ENCODE measurements at regions not wholly inside any gene's neighbourhood (a gene's known extent, or its start where the extent isn't known, plus 50 kb on each side); places are given as distances from the start of the nearest gene placed in this dataset.

DNA sequence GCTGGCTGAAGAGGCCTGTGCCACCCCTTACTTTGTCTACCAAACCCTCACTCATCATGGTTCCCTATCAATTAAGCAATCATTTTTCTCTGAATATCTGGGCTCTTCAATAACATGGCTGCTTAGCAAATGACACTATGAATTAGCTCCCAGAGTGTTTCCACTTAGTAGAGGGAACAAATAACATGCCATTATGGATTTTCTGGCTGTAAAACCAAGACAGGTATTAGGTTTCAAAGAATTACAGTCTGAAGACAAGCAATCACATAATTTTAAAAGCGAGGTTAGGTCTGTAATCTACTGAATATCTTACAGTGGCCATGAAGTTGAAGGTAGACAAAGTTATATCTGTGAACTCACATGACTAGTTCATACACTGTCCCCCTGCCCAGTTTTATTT is 220.8 kb upstream of the PHYHIPL start:
- no peak for DNase-seq (ENCODE audit: low spot score)
- Histone ChIP-seq H3K4me1 (ENCODE audit: control insufficient read depth in 1 of 2, low read depth in 2 of 2) (peaks cover 0 to 40% of the 10 kb centered on the region in 2 donors), H3K4me3 (no peak overlapping the region), H3K9me3 (no peaks in the 10 kb centered on the region), H3K27me3 (replicated peaks; ENCODE audit: insufficient read depth) (no peaks in the 10 kb centered on the region), H3K36me3 (no peaks in the 10 kb centered on the region), H3K27ac (no peak overlapping the region)
- no peak for ATAC-seq (ENCODE audit: insufficient number of reproducible peaks, low FRiP score, low read depth)
- TF ChIP-seq, protein P1, sequence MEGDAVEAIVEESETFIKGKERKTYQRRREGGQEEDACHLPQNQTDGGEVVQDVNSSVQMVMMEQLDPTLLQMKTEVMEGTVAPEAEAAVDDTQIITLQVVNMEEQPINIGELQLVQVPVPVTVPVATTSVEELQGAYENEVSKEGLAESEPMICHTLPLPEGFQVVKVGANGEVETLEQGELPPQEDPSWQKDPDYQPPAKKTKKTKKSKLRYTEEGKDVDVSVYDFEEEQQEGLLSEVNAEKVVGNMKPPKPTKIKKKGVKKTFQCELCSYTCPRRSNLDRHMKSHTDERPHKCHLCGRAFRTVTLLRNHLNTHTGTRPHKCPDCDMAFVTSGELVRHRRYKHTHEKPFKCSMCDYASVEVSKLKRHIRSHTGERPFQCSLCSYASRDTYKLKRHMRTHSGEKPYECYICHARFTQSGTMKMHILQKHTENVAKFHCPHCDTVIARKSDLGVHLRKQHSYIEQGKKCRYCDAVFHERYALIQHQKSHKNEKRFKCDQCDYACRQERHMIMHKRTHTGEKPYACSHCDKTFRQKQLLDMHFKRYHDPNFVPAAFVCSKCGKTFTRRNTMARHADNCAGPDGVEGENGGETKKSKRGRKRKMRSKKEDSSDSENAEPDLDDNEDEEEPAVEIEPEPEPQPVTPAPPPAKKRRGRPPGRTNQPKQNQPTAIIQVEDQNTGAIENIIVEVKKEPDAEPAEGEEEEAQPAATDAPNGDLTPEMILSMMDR (IDR thresholded peaks at IDR 0.05) = no peak

DNA sequence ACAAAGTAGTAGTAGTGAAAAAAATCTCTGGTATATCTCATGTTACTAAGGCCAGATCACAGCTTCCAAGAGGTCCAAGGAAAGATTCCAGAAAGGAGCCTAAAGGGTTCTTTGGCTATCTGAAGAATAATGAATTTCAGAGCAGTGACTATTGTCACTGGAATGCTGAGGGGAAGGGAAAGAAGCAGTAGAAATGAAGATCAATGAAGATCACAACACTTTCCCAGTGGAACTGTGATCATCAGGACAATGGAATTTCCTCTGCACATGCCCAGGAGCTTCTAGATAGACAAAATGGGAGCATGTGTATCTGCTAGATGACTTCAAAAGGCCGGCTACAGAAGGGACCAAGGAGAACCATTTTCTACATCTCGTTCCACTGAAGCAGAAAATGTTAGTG is 219.5 kb upstream of the PHYHIPL start:
- H3K4me3 ChIP-seq = no peak overlapping the region
- ATAC-seq (ENCODE audit: insufficient number of reproducible peaks, low FRiP score, low read depth) = no peak
- TF ChIP-seq, protein P1 (IDR thresholded peaks at IDR 0.05) = no peak
- peaks cover 0 to 40% of the 10 kb centered on the region in 2 donors for H3K4me1 ChIP-seq (ENCODE audit: control insufficient read depth in 1 of 2, low read depth in 2 of 2)
- DNase-seq (ENCODE audit: low spot score) = no peak
- H3K27ac ChIP-seq = peak overlapping the region in 1 of 2 donors; percentile 3
- H3K9me3 ChIP-seq = no peaks in the 10 kb centered on the region
- no peaks in the 10 kb centered on the region for H3K27me3 ChIP-seq (replicated peaks; ENCODE audit: insufficient read depth)
- no peaks in the 10 kb centered on the region for H3K36me3 ChIP-seq

DNA sequence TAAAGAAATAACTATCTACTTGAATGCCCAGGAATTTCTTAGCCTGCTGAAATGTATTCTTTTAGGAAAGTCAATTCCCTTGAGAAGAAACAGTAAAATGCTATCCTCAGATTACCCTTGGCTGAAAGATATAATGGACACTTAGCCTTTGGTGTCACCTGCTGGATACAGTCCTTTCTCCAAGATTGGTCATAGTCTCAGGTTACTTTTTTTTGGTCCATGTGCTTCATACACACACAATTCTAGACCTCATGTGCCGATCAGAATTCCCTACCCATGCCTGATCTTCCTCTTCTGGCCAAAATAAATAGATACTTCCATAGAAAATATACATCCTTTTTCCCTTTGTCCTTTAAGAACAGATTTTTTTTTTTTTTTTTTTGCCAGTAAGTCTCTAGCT is 218.9 kb upstream of the PHYHIPL start:
- Histone ChIP-seq H3K4me3 (no peak overlapping the region), H3K36me3 (no peaks in the 10 kb centered on the region), H3K4me1 (ENCODE audit: control insufficient read depth in 1 of 2, low read depth in 2 of 2) (peaks cover 0 to 36% of the 10 kb centered on the region in 2 donors), H3K9me3 (no peaks in the 10 kb centered on the region), H3K27ac (peak overlapping the region in 1 of 2 donors; percentile 3), H3K27me3 (replicated peaks; ENCODE audit: insufficient read depth) (no peaks in the 10 kb centered on the region)
- ATAC-seq (ENCODE audit: insufficient number of reproducible peaks, low FRiP score, low read depth) = no peak
- no peak for DNase-seq (ENCODE audit: low spot score)
- TF ChIP-seq, protein P1 (IDR thresholded peaks at IDR 0.05) = no peak

DNA sequence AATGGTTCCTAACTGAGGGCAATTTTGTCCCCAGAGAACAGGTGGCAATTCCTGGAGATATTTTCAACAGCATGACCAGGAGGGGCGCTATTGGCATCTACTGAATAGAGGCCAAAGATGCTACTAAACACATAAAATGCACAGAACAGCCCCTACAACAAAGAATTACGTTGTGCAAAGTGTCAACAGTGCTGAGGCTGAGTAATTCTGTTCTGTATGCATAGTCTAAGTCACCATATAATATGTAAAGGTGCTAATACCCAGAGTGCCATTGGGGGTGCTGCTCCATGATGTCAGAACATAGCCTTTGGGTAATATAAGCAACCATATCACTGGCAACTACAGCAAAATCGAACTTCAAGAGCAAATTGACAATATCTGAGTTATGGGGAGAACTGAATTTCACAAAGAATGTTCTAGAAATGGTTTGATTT is 213.3 kb upstream of the PHYHIPL start:
- H3K4me1 ChIP-seq (ENCODE audit: control insufficient read depth in 1 of 2, low read depth in 2 of 2) = peaks cover 0 to 8% of the 10 kb centered on the region in 2 donors
- no peak overlapping the region for H3K4me3 ChIP-seq
- no peaks in the 10 kb centered on the region for H3K36me3 ChIP-seq
- TF ChIP-seq, protein P1 (IDR thresholded peaks at IDR 0.05) = no peak
- ATAC-seq (ENCODE audit: insufficient number of reproducible peaks, low FRiP score, low read depth) = no peak
- H3K27ac ChIP-seq = no peak overlapping the region
- no peak for DNase-seq (ENCODE audit: low spot score)
- no peaks in the 10 kb centered on the region for H3K9me3 ChIP-seq
- H3K27me3 ChIP-seq (replicated peaks; ENCODE audit: insufficient read depth) = no peaks in the 10 kb centered on the region

DNA sequence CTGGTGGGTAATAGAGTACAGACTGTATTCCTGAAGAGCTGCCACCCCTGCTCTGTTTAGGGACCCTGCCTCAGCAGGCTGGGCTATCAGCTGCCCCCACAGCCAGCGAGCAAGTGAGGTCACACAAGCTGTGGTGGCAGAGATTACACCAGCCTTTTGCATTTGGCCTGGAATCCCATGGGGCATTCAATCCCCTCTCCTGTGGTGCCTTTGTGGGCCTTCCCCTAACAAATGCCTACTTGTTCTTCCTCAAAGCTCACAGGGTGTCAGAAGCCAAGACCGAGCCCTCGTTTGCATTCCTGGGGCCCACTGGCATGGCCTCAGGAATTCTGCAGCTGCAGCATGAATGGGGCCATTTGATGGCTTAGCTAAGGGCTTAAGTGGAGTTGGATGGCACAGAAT is 212.7 kb upstream of the PHYHIPL start:
- Histone ChIP-seq H3K9me3 (no peaks in the 10 kb centered on the region), H3K4me3 (no peak overlapping the region), H3K36me3 (no peaks in the 10 kb centered on the region), H3K27ac (no peak overlapping the region), H3K27me3 (replicated peaks; ENCODE audit: insufficient read depth) (no peaks in the 10 kb centered on the region), H3K4me1 (ENCODE audit: control insufficient read depth in 1 of 2, low read depth in 2 of 2) (peaks cover 0 to 8% of the 10 kb centered on the region in 2 donors)
- TF ChIP-seq, protein P1 (IDR thresholded peaks at IDR 0.05) = no peak
- DNase-seq (ENCODE audit: low spot score) = no peak
- ATAC-seq (ENCODE audit: insufficient number of reproducible peaks, low FRiP score, low read depth) = no peak
